A673 (cell line): ENCODE measurements at regions not wholly inside any gene's neighbourhood (a gene's known extent, or its start where the extent isn't known, plus 50 kb on each side); places are given as distances from the start of the nearest gene placed in this dataset.

Experiments used
- EZH2 ChIP-seq: fragments of 200-600 bp; sonication (generic); IDR thresholded peaks from 2 replicates; pipeline ENCODE4 v1.6.1; 2017; ENCODE audit warnings: borderline replicate concordance, low read depth, mild to moderate bottlenecking, mixed read lengths, antibody characterized with exemption, low read length; ENCODE audit not compliant: poor library complexity, severe bottlenecking
- TF ChIP-seq, protein P1 (sequence below): fragments of 300-800, 200-600 bp; sonication (generic); conservative IDR thresholded peaks from 2 replicates; pipeline ENCODE4 v1.5.1; 2017; ENCODE audit warnings: low read depth, mild to moderate bottlenecking, antibody characterized with exemption, low read length, moderate library complexity, mixed read lengths

DNA sequence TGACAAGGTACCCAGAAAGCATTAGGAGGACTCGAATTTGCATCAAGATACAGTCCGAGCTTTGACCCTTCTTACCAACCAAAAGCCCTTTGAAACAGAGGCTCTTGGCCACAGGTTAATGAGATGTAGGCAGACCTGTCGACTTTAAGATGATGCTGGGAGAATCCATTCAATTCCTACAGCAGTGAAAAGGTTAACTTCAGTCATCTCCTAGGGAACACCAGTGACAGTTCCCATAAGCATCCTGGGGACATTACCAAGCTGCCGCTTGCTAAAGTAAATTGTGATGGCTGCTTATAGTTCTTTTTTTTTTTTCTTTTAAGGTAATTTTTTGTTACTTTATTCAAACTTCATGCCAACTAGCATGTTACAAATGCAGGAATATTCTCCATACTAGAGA, 379.3 kb downstream of the SOX11 start:
- TF ChIP-seq, protein P1, sequence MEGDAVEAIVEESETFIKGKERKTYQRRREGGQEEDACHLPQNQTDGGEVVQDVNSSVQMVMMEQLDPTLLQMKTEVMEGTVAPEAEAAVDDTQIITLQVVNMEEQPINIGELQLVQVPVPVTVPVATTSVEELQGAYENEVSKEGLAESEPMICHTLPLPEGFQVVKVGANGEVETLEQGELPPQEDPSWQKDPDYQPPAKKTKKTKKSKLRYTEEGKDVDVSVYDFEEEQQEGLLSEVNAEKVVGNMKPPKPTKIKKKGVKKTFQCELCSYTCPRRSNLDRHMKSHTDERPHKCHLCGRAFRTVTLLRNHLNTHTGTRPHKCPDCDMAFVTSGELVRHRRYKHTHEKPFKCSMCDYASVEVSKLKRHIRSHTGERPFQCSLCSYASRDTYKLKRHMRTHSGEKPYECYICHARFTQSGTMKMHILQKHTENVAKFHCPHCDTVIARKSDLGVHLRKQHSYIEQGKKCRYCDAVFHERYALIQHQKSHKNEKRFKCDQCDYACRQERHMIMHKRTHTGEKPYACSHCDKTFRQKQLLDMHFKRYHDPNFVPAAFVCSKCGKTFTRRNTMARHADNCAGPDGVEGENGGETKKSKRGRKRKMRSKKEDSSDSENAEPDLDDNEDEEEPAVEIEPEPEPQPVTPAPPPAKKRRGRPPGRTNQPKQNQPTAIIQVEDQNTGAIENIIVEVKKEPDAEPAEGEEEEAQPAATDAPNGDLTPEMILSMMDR: no peak
- no peak for TF ChIP-seq EZH2
